DND-41 (cell line): ENCODE measurements at regions not wholly inside any gene's neighbourhood (a gene's known extent, or its start where the extent isn't known, plus 50 kb on each side); places are given as distances from the start of the nearest gene placed in this dataset.

Experiments
- CTCF ChIP-seq: IDR thresholded peaks from 2 replicates; pipeline ENCODE4 v1.5.1; 2012; ENCODE audit warnings: borderline replicate concordance, low read length, moderate library complexity, mild to moderate bottlenecking; ENCODE audit not compliant: poor library complexity, severe bottlenecking; ENCODE audit errors: extremely low read depth
- EZH2 ChIP-seq: IDR thresholded peaks from 3 replicates; pipeline ENCODE4 v1.6.1; 2012; ENCODE audit warnings: borderline replicate concordance, low read depth, mild to moderate bottlenecking, moderate library complexity, low read length, inconsistent platforms; ENCODE audit not compliant: severe bottlenecking

- TF ChIP-seq CTCF (no peak), EZH2 (no peak)
These were observed 150.8 kb upstream of the ZEB2 start for GRCh38 chr2:144670738-144671137.
